Stomach (tissue), 8 donors: ENCODE measurements at regions not wholly inside any gene's neighbourhood (a gene's known extent, or its start where the extent isn't known, plus 50 kb on each side); places are given as distances from the start of the nearest gene placed in this dataset.
"Not testable (repeated sequence)": the region's sequence is repeated elsewhere in the genome, so short reads cannot be mapped to it uniquely, and the experiment has no call there.

Source experiments
- DNase-seq, 2 donors: peaks; one replicate each; pipeline versions ENCODE4 v3.0.0 to v3.0.0-alpha.2; 2013 to 2019
- H3K27ac ChIP-seq, 5 donors: fragments of 200-600 bp in 4 of 5; sonication (generic) in 4 of 5; one replicate each; pipeline ENCODE4 v1.5.1; 2013 to 2019; ENCODE audit warnings: mild to moderate bottlenecking in 1 of 5, moderate library complexity in 1 of 5
- H3K27me3 ChIP-seq, 3 donors: fragments of 200-600 bp; sonication (generic); one replicate each; pipeline ENCODE4 v1.5.1; 2017 to 2019; ENCODE audit warnings: mixed run types in 1 of 3
- H3K36me3 ChIP-seq, 4 donors: fragments of 200-600 bp; sonication (generic); 1 replicate in 3 of 4; 2 replicates in 1 of 4; pipeline ENCODE4 v1.5.1; 2016 to 2019
- H3K4me1 ChIP-seq, 4 donors: fragments of 200-600 bp; sonication (generic); one replicate each; pipeline ENCODE4 v1.5.1; 2016 to 2019
- H3K4me3 ChIP-seq, 4 donors: fragments of 200-600 bp; sonication (generic) in 3 of 4; one replicate each; pipeline ENCODE4 v1.5.1; 2016 to 2019; ENCODE audit warnings: mild to moderate bottlenecking in 1 of 4
- H3K9me3 ChIP-seq, 4 donors: fragments of 200-600 bp; sonication (generic); one replicate each; pipeline ENCODE4 v1.5.1; 2016 to 2019
- CTCF ChIP-seq, 7 experiments: fragments of 450-650 bp in 4 of 7; fragments of 200-600 bp in 3 of 7; sonication (generic) in 3 of 7; IDR thresholded peaks; one replicate each; pipeline ENCODE4 v1.5.1; 2016 to 2019; ENCODE audit warnings: antibody characterized with exemption in 7 of 7, control low read depth in 2 of 7, mild to moderate bottlenecking in 1 of 7
- EP300 ChIP-seq: sonication (generic); formaldehyde crosslinking; IDR thresholded peaks from one replicate; pipeline ENCODE4 v1.6.1; 2017; ENCODE audit warnings: antibody characterized with exemption
- POLR2A ChIP-seq, 4 donors: fragments of 450-650 bp; IDR thresholded peaks; one replicate each; pipeline ENCODE4 v1.6.1; 2016; ENCODE audit warnings: antibody characterized with exemption in 4 of 4, control low read depth in 2 of 4, mild to moderate bottlenecking in 1 of 4, moderate library complexity in 1 of 4
- POLR2AphosphoS5 ChIP-seq, 3 donors: sonication (generic); formaldehyde crosslinking; IDR thresholded peaks; one replicate each; pipeline ENCODE4 v1.6.1; 2016; ENCODE audit warnings: antibody characterized with exemption in 3 of 3
- WGBS, 5 donors: extraction: QIAGEN DNeasy Blood & Tissue Kit in 3 of 5; methylation state at CpG; one replicate each; pipeline versions ENCODE4 v1.1.5 to v1.1.7; 2013 to 2018; 5-methylcytosine and 5-hydroxymethylcytosine counted together
- intact Hi-C: fragments of 100-400 bp; cut with DNase I; formaldehyde crosslinking; loops from one replicate; pipeline ENCODE4 v1.15.1; 2023; ENCODE audit warnings: low total_unique reads
- donor health status: healthy with polysubstance abuse.
- donor health status: Bipolar disorder and iron deficiency.
- donor health status: healthy.

GRCh38 chr1:209116705-209117104 is 466.8 kb upstream of the CAMK1G start:
- no peak for DNase-seq
- TF ChIP-seq POLR2A (IDR thresholded peaks at IDR 0.05) (no peak), CTCF (IDR thresholded peaks at IDR 0.05) (no peak), EP300 (no peak), POLR2AphosphoS5 (IDR thresholded peaks at IDR 0.05) (no peak)
- Histone ChIP-seq H3K4me3 (no peak overlapping the region), H3K36me3 (no peaks in the 10 kb centered on the region), H3K27ac (no peak overlapping the region), H3K27me3 (no peaks in the 10 kb centered on the region), H3K9me3 (no peaks in the 10 kb centered on the region), H3K4me1 (no peaks in the 10 kb centered on the region)
- 93 to 98% (median 97%) methylated on average over 1 of the region's 1 CpG for WGBS, 5 donors
- intact Hi-C loops: no loop called here

- no peak for DNase-seq
- no peak overlapping the region for H3K4me3 ChIP-seq
- H3K4me1 ChIP-seq: no peaks in the 10 kb centered on the region
- intact Hi-C loops: no loop called here
- H3K27ac ChIP-seq: no peak overlapping the region
- no peaks in the 10 kb centered on the region for H3K9me3 ChIP-seq
- 52 to 60% (median 58%) methylated on average over 2 of the region's 2 CpGs for WGBS, 5 donors
- no peaks in the 10 kb centered on the region for H3K36me3 ChIP-seq
- TF ChIP-seq POLR2A (IDR thresholded peaks at IDR 0.05) (no peak), CTCF (IDR thresholded peaks at IDR 0.05) (no peak), POLR2AphosphoS5 (IDR thresholded peaks at IDR 0.05) (no peak), EP300 (no peak)
- H3K27me3 ChIP-seq: no peaks in the 10 kb centered on the region
Measured at GRCh38 chr1:209123601-209124000, 459.9 kb upstream of the CAMK1G start.

GRCh38 chr1:209129091-209129490 is 454.4 kb upstream of the CAMK1G start:
- H3K4me1 ChIP-seq, DNase-seq, H3K27me3 ChIP-seq, intact Hi-C loops, H3K36me3 ChIP-seq, H3K27ac ChIP-seq, H3K9me3 ChIP-seq, H3K4me3 ChIP-seq: not testable (repeated sequence)
- 94 to 97% (median 95%) methylated on average over 8 to 25 of the region's 32 CpGs; no CpG with 5 or more reads in 1 of the 5 donors for WGBS, 5 donors

GRCh38 chr1:209130886-209131285 is 452.6 kb upstream of the CAMK1G start:
- H3K36me3 ChIP-seq: no peaks in the 10 kb centered on the region
- H3K4me3 ChIP-seq: no peak overlapping the region
- no peaks in the 10 kb centered on the region for H3K27me3 ChIP-seq
- H3K4me1 ChIP-seq: no peaks in the 10 kb centered on the region
- WGBS, 5 donors: 64 to 86% (median 81%) methylated on average over 7 of the region's 7 CpGs
- intact Hi-C loops: no loop called here
- H3K9me3 ChIP-seq: no peaks in the 10 kb centered on the region
- H3K27ac ChIP-seq: no peak overlapping the region
- no peak for DNase-seq
- TF ChIP-seq CTCF (IDR thresholded peaks at IDR 0.05) (no peak), POLR2A (IDR thresholded peaks at IDR 0.05) (no peak), POLR2AphosphoS5 (IDR thresholded peaks at IDR 0.05) (no peak), EP300 (no peak)

GRCh38 chr1:209132736-209133467 is 450.6 kb upstream of the CAMK1G start:
- Histone ChIP-seq H3K27ac (no peak overlapping the region), H3K4me1 (no peaks in the 10 kb centered on the region), H3K27me3 (no peaks in the 10 kb centered on the region), H3K4me3 (no peak overlapping the region), H3K36me3 (no peaks in the 10 kb centered on the region), H3K9me3 (no peaks in the 10 kb centered on the region)
- TF ChIP-seq POLR2A (IDR thresholded peaks at IDR 0.05) (no peak), CTCF (IDR thresholded peaks at IDR 0.05) (no peak), EP300 (no peak), POLR2AphosphoS5 (IDR thresholded peaks at IDR 0.05) (no peak)
- 80 to 87% (median 81%) methylated on average over 17 of the region's 17 CpGs for WGBS, 5 donors
- intact Hi-C loops: no loop called here
- DNase-seq: no peak
